ENCODE measurements at regions not wholly inside any gene's neighbourhood (a gene's known extent, or its start where the extent isn't known, plus 50 kb on each side); places are given as distances from the start of the nearest gene placed in this dataset.
"Not testable (repeated sequence)": the region's sequence is repeated elsewhere in the genome, so short reads cannot be mapped to it uniquely, and the experiment has no call there.

- DNase-seq, result no peak
Observed at GRCh38 chr7:4319280-4319679, 362.8 kb upstream of the FOXK1 start.

- DNase-seq, result no peak
Observed at GRCh38 chr7:4325732-4326131, 356.4 kb upstream of the FOXK1 start.

GRCh38 chr7:4331711-4332110 lies 350.4 kb upstream of the FOXK1 start:
- DNase-seq, result no peak

- DNase-seq, result no peak
Observed at GRCh38 chr7:4338556-4338955, 343.5 kb upstream of the FOXK1 start.

- DNase-seq, result no peak
Observed at GRCh38 chr7:4343272-4344247, 338.5 kb upstream of the FOXK1 start.

GRCh38 chr7:4345004-4345403 lies 337.1 kb upstream of the FOXK1 start:
- no peak for DNase-seq

GRCh38 chr7:4352069-4352468 lies 330.0 kb upstream of the FOXK1 start:
- no peak for DNase-seq

GRCh38 chr7:4361774-4362173 lies 320.3 kb upstream of the FOXK1 start:
- no peak for DNase-seq

GRCh38 chr7:4383584-4383983 lies 298.5 kb upstream of the FOXK1 start:
- no peak for DNase-seq

- no peak for DNase-seq
Observed at GRCh38 chr7:4386190-4386589, 295.9 kb upstream of the FOXK1 start.

- DNase-seq, result not testable (repeated sequence)
Observed at GRCh38 chr7:4391103-4391502, 291.0 kb upstream of the FOXK1 start.

- DNase-seq, result no peak
Observed at GRCh38 chr7:4394736-4395135, 287.4 kb upstream of the FOXK1 start.

- DNase-seq, result no peak
Observed at GRCh38 chr7:4399121-4399520, 283.0 kb upstream of the FOXK1 start.

- DNase-seq, result no peak
Observed at GRCh38 chr7:4399596-4399995, 282.5 kb upstream of the FOXK1 start.

- no peak for DNase-seq
Observed at GRCh38 chr7:4406288-4407058, 275.6 kb upstream of the FOXK1 start.

- DNase-seq, result no peak
Observed at GRCh38 chr7:4409946-4410345, 272.1 kb upstream of the FOXK1 start.

- no peak for DNase-seq
Observed at GRCh38 chr7:4416396-4417056, 265.6 kb upstream of the FOXK1 start.

- no peak for DNase-seq
Observed at GRCh38 chr7:4428526-4428925, 253.6 kb upstream of the FOXK1 start.

GRCh38 chr7:4430227-4430626 lies 251.9 kb upstream of the FOXK1 start:
- DNase-seq, result no peak

GRCh38 chr7:4434306-4434705 lies 247.8 kb upstream of the FOXK1 start:
- DNase-seq, result no peak

- no peak for DNase-seq
Observed at GRCh38 chr7:4436361-4436895, 245.7 kb upstream of the FOXK1 start.

GRCh38 chr7:4436936-4437335 lies 245.2 kb upstream of the FOXK1 start:
- DNase-seq, result no peak

GRCh38 chr7:4437916-4438315 lies 244.2 kb upstream of the FOXK1 start:
- DNase-seq, result no peak
